Type B pancreatic cell (in vitro differentiated cells): ENCODE measurements at regions not wholly inside any gene's neighbourhood (a gene's known extent, or its start where the extent isn't known, plus 50 kb on each side); places are given as distances from the start of the nearest gene placed in this dataset.
"Not testable (repeated sequence)": the region's sequence is repeated elsewhere in the genome, so short reads cannot be mapped to it uniquely, and the experiment has no call there.

Source experiments
- DNase-seq: peaks from one replicate; pipeline ENCODE4 v3.0.0; 2021; ENCODE audit warnings: mixed read lengths; ENCODE audit not compliant: unreplicated experiment; ENCODE audit errors: extremely low spot score
- H3K27ac Mint-ChIP-seq: 2 replicates; pipeline ENCODE4 v1.8.0; 2021; ENCODE audit warnings: mild to moderate bottlenecking, mixed read lengths
- H3K27me3 Mint-ChIP-seq: 2 replicates; pipeline ENCODE4 v1.8.0; 2021; ENCODE audit warnings: mixed read lengths
- H3K36me3 Mint-ChIP-seq: 2 replicates; pipeline ENCODE4 v1.8.0; 2021; ENCODE audit warnings: mixed read lengths
- H3K4me1 Mint-ChIP-seq: one replicate; pipeline ENCODE4 v1.8.0; 2021; ENCODE audit warnings: mixed read lengths; ENCODE audit not compliant: unreplicated experiment
- H3K4me3 Mint-ChIP-seq: 2 replicates; pipeline ENCODE4 v1.8.0; 2021; ENCODE audit warnings: mild to moderate bottlenecking, mixed read lengths
- H3K9me3 Mint-ChIP-seq: 2 replicates; pipeline ENCODE4 v1.8.0; 2021; ENCODE audit warnings: mixed read lengths
- CTCF ChIP-seq: fragments of 200-600 bp; sonication (generic); conservative IDR thresholded peaks from 2 replicates; pipeline ENCODE4 v1.5.0; 2021; ENCODE audit warnings: antibody characterized with exemption, mild to moderate bottlenecking

- no peak for TF ChIP-seq CTCF
Observed at GRCh38 chr2:122804494-122804893, 1049.0 kb downstream of the TSN start.

GRCh38 chr2:122805346-122805745, 1049.9 kb downstream of the TSN start:
- H3K36me3 Mint-ChIP-seq = no peaks in the 10 kb centered on the region
- H3K27ac Mint-ChIP-seq = no peak overlapping the region
- H3K4me1 Mint-ChIP-seq = no peaks in the 10 kb centered on the region
- TF ChIP-seq CTCF = no peak
- H3K27me3 Mint-ChIP-seq = no peaks in the 10 kb centered on the region
- no peaks in the 10 kb centered on the region for H3K9me3 Mint-ChIP-seq
- H3K4me3 Mint-ChIP-seq = no peak overlapping the region
- DNase-seq = no peak

More at GRCh38 chr2:122804494-122804893, 1049.0 kb downstream of the TSN start:
- H3K4me1 Mint-ChIP-seq = no peaks in the 10 kb centered on the region
- no peak overlapping the region for H3K27ac Mint-ChIP-seq
- DNase-seq = no peak
- H3K36me3 Mint-ChIP-seq = no peaks in the 10 kb centered on the region
- H3K4me3 Mint-ChIP-seq = no peak overlapping the region
- H3K9me3 Mint-ChIP-seq = peaks cover 1% of the 10 kb centered on the region
- no peaks in the 10 kb centered on the region for H3K27me3 Mint-ChIP-seq

DNA sequence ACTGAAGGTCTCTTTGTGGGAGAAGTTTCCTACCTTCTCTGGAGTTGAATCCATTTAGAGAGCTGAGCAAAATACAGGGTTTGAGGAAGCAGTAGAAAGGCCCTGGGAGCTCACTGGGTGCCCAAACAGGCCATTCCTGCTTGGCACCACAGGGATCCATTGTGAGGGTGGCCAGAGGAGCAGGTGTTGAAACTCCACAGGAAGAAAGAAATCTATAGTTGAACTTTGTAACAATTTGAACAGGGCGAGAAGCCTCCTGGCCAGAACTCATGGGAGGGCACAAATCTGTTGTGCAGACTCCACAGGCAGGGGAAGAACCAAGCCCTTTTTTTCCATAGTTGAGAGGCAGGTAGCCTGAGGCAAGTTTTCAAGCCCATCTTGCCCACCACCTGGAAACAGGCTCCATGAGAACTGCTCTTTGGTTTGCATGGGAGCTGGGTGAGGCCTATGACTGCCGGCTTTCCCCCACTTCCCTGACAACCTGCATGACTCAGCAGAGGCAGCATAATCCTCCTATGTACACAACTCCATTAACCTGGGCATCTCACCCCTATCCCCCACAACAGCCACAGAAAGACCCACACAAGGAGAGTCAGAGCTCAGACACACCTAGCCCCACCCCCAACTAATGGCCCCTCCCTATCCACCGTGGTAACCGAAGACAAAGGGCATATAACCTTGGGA, 1053.0 kb downstream of the TSN start:
- no peak overlapping the region for H3K27ac Mint-ChIP-seq
- H3K4me1 Mint-ChIP-seq = no peaks in the 10 kb centered on the region
- no peak for TF ChIP-seq CTCF
- no peaks in the 10 kb centered on the region for H3K36me3 Mint-ChIP-seq
- no peak for DNase-seq
- H3K9me3 Mint-ChIP-seq = peaks cover 6% of the 10 kb centered on the region
- no peak overlapping the region for H3K4me3 Mint-ChIP-seq
- no peaks in the 10 kb centered on the region for H3K27me3 Mint-ChIP-seq

DNA sequence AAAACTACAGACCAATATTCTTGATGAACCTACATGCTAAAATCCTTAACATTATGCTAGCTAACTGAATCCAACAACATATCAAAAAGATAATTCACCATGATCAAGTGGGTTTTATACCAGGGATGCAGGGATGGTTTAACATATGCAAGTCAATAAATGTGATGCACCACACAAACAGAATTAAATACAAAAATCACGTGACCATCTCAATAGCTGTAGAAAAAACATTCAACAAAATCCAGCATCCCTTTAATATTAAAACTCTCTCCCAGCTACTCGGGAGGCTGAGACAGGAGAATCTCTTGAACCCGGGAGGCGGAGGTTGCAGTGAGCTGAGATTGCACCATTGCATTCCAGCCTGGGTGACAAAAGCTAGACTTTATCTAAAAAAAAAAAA, 1056.8 kb downstream of the TSN start:
- H3K36me3 Mint-ChIP-seq, H3K27ac Mint-ChIP-seq, H3K9me3 Mint-ChIP-seq, DNase-seq, H3K4me3 Mint-ChIP-seq, H3K27me3 Mint-ChIP-seq, H3K4me1 Mint-ChIP-seq: not testable (repeated sequence)

DNA sequence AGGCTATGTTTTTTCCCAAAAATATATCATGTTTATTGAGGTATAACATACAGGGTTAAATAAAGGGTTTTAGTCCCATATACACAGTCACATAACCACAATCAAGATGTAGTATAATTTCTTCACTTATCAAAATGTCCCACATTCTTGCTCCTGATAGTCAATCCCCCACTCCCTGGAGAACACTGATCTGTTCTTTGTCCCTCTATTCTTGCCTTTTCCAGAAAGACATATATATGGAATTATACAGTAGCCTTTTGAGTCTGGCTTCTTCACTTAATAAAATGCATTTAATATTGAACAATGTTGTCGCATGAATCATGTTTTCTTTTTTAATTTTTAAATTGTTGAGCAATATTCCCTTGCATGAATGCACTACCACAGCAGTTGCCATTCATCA, 1059.7 kb downstream of the TSN start:
- Mint-ChIP-seq H3K4me3 (no peak overlapping the region), H3K36me3 (no peaks in the 10 kb centered on the region), H3K9me3 (peaks cover 6% of the 10 kb centered on the region), H3K27me3 (no peaks in the 10 kb centered on the region), H3K27ac (no peak overlapping the region), H3K4me1 (peaks cover 10% of the 10 kb centered on the region)
- TF ChIP-seq CTCF = no peak
- DNase-seq = no peak

- H3K36me3 Mint-ChIP-seq = no peaks in the 10 kb centered on the region
- no peak overlapping the region for H3K27ac Mint-ChIP-seq
- no peaks in the 10 kb centered on the region for H3K27me3 Mint-ChIP-seq
Observed at GRCh38 chr2:122816803-122817202, 1061.4 kb downstream of the TSN start.

More at GRCh38 chr2:122816803-122817202, 1061.4 kb downstream of the TSN start:
- peaks cover 9% of the 10 kb centered on the region for H3K9me3 Mint-ChIP-seq
- DNase-seq = no peak
- H3K4me1 Mint-ChIP-seq = peaks cover 10% of the 10 kb centered on the region
- no peak overlapping the region for H3K4me3 Mint-ChIP-seq
- no peak for TF ChIP-seq CTCF
